Thymus (tissue), 11 donors: ENCODE measurements at regions not wholly inside any gene's neighbourhood (a gene's known extent, or its start where the extent isn't known, plus 50 kb on each side); places are given as distances from the start of the nearest gene placed in this dataset.

ENCODE experiments used
- DNase-seq, 9 donors: peaks; one replicate each; pipeline ENCODE4 v3.0.0-alpha.2; 2013; ENCODE audit warnings: low spot score in 9 of 9, low read depth in 6 of 9, missing footprints in 1 of 9
- H3K27ac ChIP-seq, 2 donors: one replicate each; pipeline ENCODE4 v1.5.1; 2013; ENCODE audit warnings: control low read depth in 1 of 2, low read depth in 1 of 2, low read length in 1 of 2, mild to moderate bottlenecking in 1 of 2, moderate library complexity in 1 of 2
- H3K27me3 ChIP-seq, 2 donors: one replicate each; pipeline ENCODE4 v1.5.1; 2013; ENCODE audit warnings: low read length in 1 of 2; ENCODE audit not compliant: control insufficient read depth in 2 of 2, insufficient read depth in 1 of 2
- H3K36me3 ChIP-seq, 2 donors: one replicate each; pipeline ENCODE4 v1.5.1; 2013; ENCODE audit warnings: low read length in 1 of 2, mild to moderate bottlenecking in 1 of 2, moderate library complexity in 1 of 2; ENCODE audit not compliant: control insufficient read depth in 2 of 2, insufficient read depth in 2 of 2
- H3K4me1 ChIP-seq, 2 donors: one replicate each; pipeline ENCODE4 v1.5.1; 2013; ENCODE audit warnings: low read length in 2 of 2; ENCODE audit not compliant: control insufficient read depth in 2 of 2, insufficient read depth in 2 of 2
- H3K4me3 ChIP-seq, 2 donors: one replicate each; pipeline ENCODE4 v1.5.1; 2013; ENCODE audit warnings: low read length in 2 of 2, control low read depth in 1 of 2, mild to moderate bottlenecking in 1 of 2
- H3K9me3 ChIP-seq, 2 donors: one replicate each; pipeline ENCODE4 v1.5.1; 2013; ENCODE audit warnings: low read length in 1 of 2, mild to moderate bottlenecking in 1 of 2; ENCODE audit not compliant: control insufficient read depth in 2 of 2, insufficient read depth in 1 of 2
- WGBS: extraction: QIAGEN DNeasy Blood & Tissue Kit; methylation state at CpG from one replicate; pipeline ENCODE4 v1.1.7; 2013; 5-methylcytosine and 5-hydroxymethylcytosine counted together
- donor health status: healthy.

GRCh38 chr5:8749556-8749955 is 796.3 kb downstream of the SEMA5A start:
- Histone ChIP-seq H3K9me3 (no peaks in the 10 kb centered on the region), H3K27ac (no peak overlapping the region), H3K4me1 (no peaks in the 10 kb centered on the region), H3K4me3 (no peak overlapping the region), H3K27me3 (no peaks in the 10 kb centered on the region), H3K36me3 (no peaks in the 10 kb centered on the region)
- 95% methylated on average over 2 of the region's 2 CpGs for WGBS
- no peak for DNase-seq

GRCh38 chr5:8750100-8750499 is 795.8 kb downstream of the SEMA5A start:
- no peak overlapping the region for H3K4me3 ChIP-seq
- H3K9me3 ChIP-seq: no peaks in the 10 kb centered on the region
- DNase-seq: no peak
- no peaks in the 10 kb centered on the region for H3K36me3 ChIP-seq
- no peaks in the 10 kb centered on the region for H3K4me1 ChIP-seq
- no peak overlapping the region for H3K27ac ChIP-seq
- no peaks in the 10 kb centered on the region for H3K27me3 ChIP-seq

GRCh38 chr5:8751971-8752370 is 793.9 kb downstream of the SEMA5A start:
- WGBS: 92% methylated on average over 4 of the region's 4 CpGs
- no peaks in the 10 kb centered on the region for H3K27me3 ChIP-seq
- DNase-seq: no peak
- no peaks in the 10 kb centered on the region for H3K9me3 ChIP-seq
- no peak overlapping the region for H3K27ac ChIP-seq
- no peaks in the 10 kb centered on the region for H3K36me3 ChIP-seq
- no peak overlapping the region for H3K4me3 ChIP-seq
- H3K4me1 ChIP-seq: no peaks in the 10 kb centered on the region

GRCh38 chr5:8752595-8752994 is 793.3 kb downstream of the SEMA5A start:
- Histone ChIP-seq H3K4me1 (no peaks in the 10 kb centered on the region), H3K4me3 (no peak overlapping the region), H3K9me3 (no peaks in the 10 kb centered on the region), H3K36me3 (no peaks in the 10 kb centered on the region), H3K27ac (no peak overlapping the region), H3K27me3 (no peaks in the 10 kb centered on the region)
- 93% methylated on average over 1 of the region's 1 CpG for WGBS
- DNase-seq: no peak

GRCh38 chr5:8756498-8757084 is 789.3 kb downstream of the SEMA5A start:
- no peak for DNase-seq
- H3K27me3 ChIP-seq: no peaks in the 10 kb centered on the region
- no peaks in the 10 kb centered on the region for H3K36me3 ChIP-seq
- H3K27ac ChIP-seq: no peak overlapping the region
- peaks cover 0 to 5% of the 10 kb centered on the region in 2 donors for H3K9me3 ChIP-seq
- no peak overlapping the region for H3K4me3 ChIP-seq
- WGBS: 49% methylated on average over 2 of the region's 2 CpGs
- no peaks in the 10 kb centered on the region for H3K4me1 ChIP-seq

GRCh38 chr5:8765886-8766285 is 780.0 kb downstream of the SEMA5A start:
- H3K4me1 ChIP-seq: no peaks in the 10 kb centered on the region
- no peak overlapping the region for H3K27ac ChIP-seq
- H3K9me3 ChIP-seq: no peaks in the 10 kb centered on the region
- no peak overlapping the region for H3K4me3 ChIP-seq
- 74% methylated on average over 3 of the region's 3 CpGs for WGBS
- H3K27me3 ChIP-seq: no peaks in the 10 kb centered on the region
- no peaks in the 10 kb centered on the region for H3K36me3 ChIP-seq
- no peak for DNase-seq

GRCh38 chr5:8766448-8766847 is 779.4 kb downstream of the SEMA5A start:
- WGBS: 97% methylated on average over 1 of the region's 1 CpG

GRCh38 chr5:8767111-8767510 is 778.8 kb downstream of the SEMA5A start:
- H3K27me3 ChIP-seq: no peaks in the 10 kb centered on the region
- H3K36me3 ChIP-seq: no peaks in the 10 kb centered on the region
- DNase-seq: no peak
- no peaks in the 10 kb centered on the region for H3K9me3 ChIP-seq
- 90% methylated on average over 3 of the region's 3 CpGs for WGBS
- no peak overlapping the region for H3K27ac ChIP-seq
- no peaks in the 10 kb centered on the region for H3K4me1 ChIP-seq
- H3K4me3 ChIP-seq: no peak overlapping the region

More at GRCh38 chr5:8766448-8766847, 779.4 kb downstream of the SEMA5A start:
- Histone ChIP-seq H3K36me3 (no peaks in the 10 kb centered on the region), H3K4me3 (no peak overlapping the region), H3K27ac (no peak overlapping the region), H3K4me1 (no peaks in the 10 kb centered on the region), H3K9me3 (no peaks in the 10 kb centered on the region), H3K27me3 (no peaks in the 10 kb centered on the region)
- DNase-seq: no peak

GRCh38 chr5:8767746-8768145 is 778.1 kb downstream of the SEMA5A start:
- H3K27ac ChIP-seq: no peak overlapping the region
- 83% methylated on average over 3 of the region's 3 CpGs for WGBS
- H3K4me1 ChIP-seq: no peaks in the 10 kb centered on the region
- no peaks in the 10 kb centered on the region for H3K36me3 ChIP-seq
- no peaks in the 10 kb centered on the region for H3K27me3 ChIP-seq
- no peak for DNase-seq
- H3K9me3 ChIP-seq: no peaks in the 10 kb centered on the region
- no peak overlapping the region for H3K4me3 ChIP-seq

- Histone ChIP-seq H3K4me1 (no peaks in the 10 kb centered on the region), H3K9me3 (no peaks in the 10 kb centered on the region), H3K4me3 (no peak overlapping the region), H3K36me3 (no peaks in the 10 kb centered on the region), H3K27ac (no peak overlapping the region), H3K27me3 (no peaks in the 10 kb centered on the region)
- 91% methylated on average over 3 of the region's 3 CpGs for WGBS
- DNase-seq: no peak
These were observed 776.2 kb downstream of the SEMA5A start for GRCh38 chr5:8769631-8770030.
